ENCODE measurements at regions not wholly inside any gene's neighbourhood (a gene's known extent, or its start where the extent isn't known, plus 50 kb on each side); places are given as distances from the start of the nearest gene placed in this dataset.

DNA sequence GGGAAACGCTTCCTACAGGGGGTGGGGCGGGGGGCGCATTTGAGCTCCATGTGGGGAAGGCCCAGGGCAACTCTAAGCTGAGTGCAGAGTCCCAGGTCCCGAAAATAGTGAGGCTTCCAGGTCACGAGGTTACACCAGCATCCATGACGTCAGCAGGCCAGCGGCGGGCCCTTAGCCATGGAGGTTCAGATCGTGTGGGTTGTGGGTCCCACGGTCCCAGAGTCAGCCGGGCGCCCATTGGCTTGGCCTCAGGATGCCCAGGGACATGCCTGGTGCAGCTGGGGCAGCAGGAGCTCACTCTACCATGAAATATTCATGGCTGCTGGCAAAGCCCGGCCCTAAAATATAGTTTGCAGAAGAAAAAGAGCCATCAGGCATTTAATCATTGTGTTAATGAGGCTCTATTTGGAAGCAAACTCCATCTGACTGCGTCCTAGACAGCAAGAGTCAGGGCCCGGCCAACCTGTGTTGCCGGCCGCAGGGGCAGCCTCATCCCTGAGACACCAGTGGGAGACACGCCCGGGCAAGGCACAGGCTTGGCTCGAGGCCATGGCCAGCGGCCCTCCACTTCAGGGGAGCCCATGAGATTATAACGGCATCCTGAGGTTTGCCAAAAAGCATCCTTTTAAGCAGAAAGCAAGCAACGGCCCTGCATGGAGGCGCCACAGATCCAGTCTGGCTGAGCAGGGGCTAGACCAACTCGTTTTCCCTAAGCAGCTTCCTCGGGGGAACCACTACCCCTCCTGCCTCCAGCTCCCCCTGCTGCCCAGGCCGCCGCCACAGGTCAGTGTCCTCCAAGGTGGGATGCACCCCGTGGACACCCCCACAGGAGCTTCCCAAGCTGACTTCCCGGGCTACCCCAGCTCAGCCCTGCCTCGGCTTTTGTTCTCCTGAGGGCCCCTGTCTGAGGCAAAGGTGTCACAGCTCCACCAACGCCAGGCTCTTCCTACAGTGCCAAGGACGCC lies 108.9 kb upstream of the PPP1R26 start:
- no peak for DNase-seq
- Mint-ChIP-seq H3K27me3 (peaks cover 14% of the 10 kb centered on the region), H3K4me3 (no peak overlapping the region), H3K27ac (no peak overlapping the region), H3K36me3 (ENCODE audit: low read depth) (no peaks in the 10 kb centered on the region), H3K4me1 (no peaks in the 10 kb centered on the region)
- no peaks in the 10 kb centered on the region for H3K9me3 ChIP-seq (ENCODE audit: control insufficient read depth, low read length, poor library complexity, severe bottlenecking)
- ATAC-seq, result no peak

DNA sequence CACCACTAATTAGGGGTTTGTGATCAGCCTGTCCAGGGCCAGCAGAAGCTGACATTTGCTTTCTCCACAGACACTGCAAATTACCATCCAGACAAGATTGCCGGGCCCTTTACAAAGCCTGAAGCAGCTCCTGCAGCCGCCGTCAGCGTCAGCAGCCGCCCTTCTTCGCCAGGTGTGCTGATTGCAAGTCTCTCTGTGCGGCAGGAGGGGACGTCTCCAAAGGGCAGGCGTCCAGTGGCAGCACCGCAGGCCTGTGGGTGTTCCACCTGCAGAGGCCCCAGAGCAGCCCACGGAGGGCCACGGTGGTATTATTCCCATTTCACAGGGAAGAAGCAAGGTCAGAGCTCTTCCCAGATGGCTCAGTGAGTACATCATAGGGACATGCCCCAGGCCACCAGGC lies 108.0 kb upstream of the PPP1R26 start:
- no peak for ATAC-seq

DNA sequence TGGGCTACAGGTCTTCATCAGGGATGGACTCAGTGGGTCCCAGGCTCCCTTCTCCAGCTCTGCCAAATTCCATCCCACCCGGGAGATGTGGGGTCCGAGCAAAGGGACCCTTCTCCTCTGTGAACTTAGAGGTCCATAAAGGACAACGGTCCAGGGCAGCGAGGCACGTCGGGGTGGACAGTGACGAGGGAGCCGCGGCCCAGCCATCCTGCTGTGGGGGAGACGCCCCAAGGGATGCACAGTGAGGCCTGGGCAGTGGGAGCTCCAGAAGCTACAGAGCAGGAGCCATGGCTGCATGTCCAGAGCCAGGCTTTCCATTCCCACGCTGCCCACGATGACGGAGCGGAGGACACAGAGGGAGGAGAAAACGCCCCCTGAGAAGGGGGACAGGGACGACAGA lies 107.5 kb upstream of the PPP1R26 start:
- Mint-ChIP-seq H3K4me1 (no peaks in the 10 kb centered on the region), H3K4me3 (no peak overlapping the region), H3K27ac (no peak overlapping the region), H3K36me3 (ENCODE audit: low read depth) (no peaks in the 10 kb centered on the region), H3K27me3 (peaks cover 19% of the 10 kb centered on the region)
- ATAC-seq, result no peak
- DNase-seq, result no peak
- H3K9me3 ChIP-seq (ENCODE audit: control insufficient read depth, low read length, poor library complexity, severe bottlenecking), result no peaks in the 10 kb centered on the region

More for the DNA sequence above, 108.0 kb upstream of the PPP1R26 start:
- no peaks in the 10 kb centered on the region for H3K4me1 Mint-ChIP-seq
- DNase-seq, result no peak
- H3K27ac Mint-ChIP-seq, result no peak overlapping the region
- no peaks in the 10 kb centered on the region for H3K36me3 Mint-ChIP-seq (ENCODE audit: low read depth)
- H3K4me3 Mint-ChIP-seq, result no peak overlapping the region
- H3K27me3 Mint-ChIP-seq, result peaks cover 19% of the 10 kb centered on the region
- no peaks in the 10 kb centered on the region for H3K9me3 ChIP-seq (ENCODE audit: control insufficient read depth, low read length, poor library complexity, severe bottlenecking)

GRCh38 chr9:135372501-135373008 lies 107.0 kb upstream of the PPP1R26 start:
- no peak overlapping the region for H3K4me3 Mint-ChIP-seq
- H3K27me3 Mint-ChIP-seq, result peaks cover 19% of the 10 kb centered on the region
- H3K27ac Mint-ChIP-seq, result no peak overlapping the region
- H3K9me3 ChIP-seq (ENCODE audit: control insufficient read depth, low read length, poor library complexity, severe bottlenecking), result no peaks in the 10 kb centered on the region
- no peak for DNase-seq
- H3K36me3 Mint-ChIP-seq (ENCODE audit: low read depth), result no peaks in the 10 kb centered on the region
- no peaks in the 10 kb centered on the region for H3K4me1 Mint-ChIP-seq
- no peak for ATAC-seq

DNA sequence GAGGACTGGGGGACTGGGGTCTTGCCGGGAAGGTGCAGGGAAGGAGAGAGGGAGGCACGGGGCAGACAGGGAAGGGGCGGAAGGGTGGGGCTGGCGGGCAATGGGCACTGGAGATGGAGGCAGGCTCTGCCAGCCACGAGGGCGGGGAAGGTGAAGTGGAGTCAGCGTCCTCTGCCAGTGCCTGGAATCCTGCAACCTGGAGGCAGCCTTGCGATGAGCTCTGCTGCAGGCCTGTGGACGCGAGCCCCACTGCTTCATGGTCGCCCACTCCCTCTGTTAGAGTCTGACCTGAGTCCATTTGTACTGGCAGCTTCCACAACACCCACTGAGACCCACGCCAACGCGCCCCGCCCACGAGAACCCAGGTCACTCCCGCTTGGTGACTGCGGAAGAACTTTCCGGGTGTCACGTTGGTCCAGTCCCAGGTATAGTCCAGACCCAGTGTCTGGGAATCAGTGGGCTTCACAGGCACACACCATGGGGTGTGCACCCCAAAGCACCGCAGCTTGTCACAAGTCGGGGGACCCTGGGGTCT lies 106.4 kb upstream of the PPP1R26 start:
- Mint-ChIP-seq H3K27me3 (peaks cover 19% of the 10 kb centered on the region), H3K27ac (no peak overlapping the region), H3K4me3 (no peak overlapping the region), H3K4me1 (no peaks in the 10 kb centered on the region), H3K36me3 (ENCODE audit: low read depth) (no peaks in the 10 kb centered on the region)
- no peaks in the 10 kb centered on the region for H3K9me3 ChIP-seq (ENCODE audit: control insufficient read depth, low read length, poor library complexity, severe bottlenecking)
- no peak for DNase-seq
- no peak for ATAC-seq

- ATAC-seq (no peak), DNase-seq (no peak)
- H3K27ac Mint-ChIP-seq, result no peak overlapping the region
- H3K4me3 Mint-ChIP-seq, result no peak overlapping the region
- peaks cover 19% of the 10 kb centered on the region for H3K27me3 Mint-ChIP-seq
- no peaks in the 10 kb centered on the region for H3K9me3 ChIP-seq (ENCODE audit: control insufficient read depth, low read length, poor library complexity, severe bottlenecking)
- H3K4me1 Mint-ChIP-seq, result no peaks in the 10 kb centered on the region
- H3K36me3 Mint-ChIP-seq (ENCODE audit: low read depth), result no peaks in the 10 kb centered on the region
Observed at GRCh38 chr9:135373820-135374219, 105.8 kb upstream of the PPP1R26 start.

DNA sequence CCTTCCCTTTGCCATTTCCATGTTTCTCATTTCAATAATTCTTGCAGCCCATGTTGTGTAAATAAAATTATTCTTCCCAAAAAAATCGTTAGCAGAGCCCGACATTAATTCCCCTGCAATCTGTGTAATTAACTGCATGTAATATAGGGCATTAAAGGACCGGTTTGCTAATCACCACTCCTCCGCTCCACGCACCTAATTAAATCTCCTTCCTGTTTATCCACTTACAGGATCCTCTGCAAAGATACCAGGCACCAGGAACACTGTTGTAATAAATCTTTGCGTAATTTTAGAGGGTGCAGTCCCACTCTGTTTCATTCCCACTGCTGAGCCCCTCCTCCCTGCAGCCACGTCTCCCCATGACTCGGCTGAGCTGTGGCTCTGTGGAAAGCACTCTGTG lies 105.0 kb upstream of the PPP1R26 start:
- DNase-seq, result no peak
- Mint-ChIP-seq H3K27ac (no peak overlapping the region), H3K4me1 (no peaks in the 10 kb centered on the region), H3K4me3 (no peak overlapping the region), H3K27me3 (peaks cover 19% of the 10 kb centered on the region), H3K36me3 (ENCODE audit: low read depth) (no peaks in the 10 kb centered on the region)
- no peaks in the 10 kb centered on the region for H3K9me3 ChIP-seq (ENCODE audit: control insufficient read depth, low read length, poor library complexity, severe bottlenecking)
- no peak for ATAC-seq

DNA sequence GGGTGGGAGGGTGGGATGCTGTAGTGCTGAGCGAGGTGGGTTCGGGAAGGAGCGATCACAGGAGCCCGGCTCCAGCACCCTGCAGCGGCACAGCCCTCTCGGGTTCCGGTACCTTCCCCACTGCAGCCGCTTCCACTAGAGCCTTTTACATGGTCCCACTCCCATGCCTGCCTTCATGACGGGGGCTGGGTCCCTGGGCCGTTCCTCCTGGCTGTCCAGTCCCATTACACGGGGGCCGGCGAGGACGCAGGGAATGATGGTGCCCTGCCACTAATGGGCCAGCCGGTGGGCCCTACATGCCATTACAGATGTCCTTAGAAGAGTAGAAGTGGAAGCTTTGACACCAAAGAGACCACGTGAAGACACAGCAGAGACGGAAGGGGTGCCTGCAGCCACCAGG lies 104.6 kb upstream of the PPP1R26 start:
- H3K9me3 ChIP-seq (ENCODE audit: control insufficient read depth, low read length, poor library complexity, severe bottlenecking), result no peaks in the 10 kb centered on the region
- no peak for ATAC-seq
- H3K27ac Mint-ChIP-seq, result no peak overlapping the region
- no peaks in the 10 kb centered on the region for H3K4me1 Mint-ChIP-seq
- H3K27me3 Mint-ChIP-seq, result peaks cover 19% of the 10 kb centered on the region
- H3K4me3 Mint-ChIP-seq, result no peak overlapping the region
- H3K36me3 Mint-ChIP-seq (ENCODE audit: low read depth), result no peaks in the 10 kb centered on the region
- DNase-seq, result no peak

DNA sequence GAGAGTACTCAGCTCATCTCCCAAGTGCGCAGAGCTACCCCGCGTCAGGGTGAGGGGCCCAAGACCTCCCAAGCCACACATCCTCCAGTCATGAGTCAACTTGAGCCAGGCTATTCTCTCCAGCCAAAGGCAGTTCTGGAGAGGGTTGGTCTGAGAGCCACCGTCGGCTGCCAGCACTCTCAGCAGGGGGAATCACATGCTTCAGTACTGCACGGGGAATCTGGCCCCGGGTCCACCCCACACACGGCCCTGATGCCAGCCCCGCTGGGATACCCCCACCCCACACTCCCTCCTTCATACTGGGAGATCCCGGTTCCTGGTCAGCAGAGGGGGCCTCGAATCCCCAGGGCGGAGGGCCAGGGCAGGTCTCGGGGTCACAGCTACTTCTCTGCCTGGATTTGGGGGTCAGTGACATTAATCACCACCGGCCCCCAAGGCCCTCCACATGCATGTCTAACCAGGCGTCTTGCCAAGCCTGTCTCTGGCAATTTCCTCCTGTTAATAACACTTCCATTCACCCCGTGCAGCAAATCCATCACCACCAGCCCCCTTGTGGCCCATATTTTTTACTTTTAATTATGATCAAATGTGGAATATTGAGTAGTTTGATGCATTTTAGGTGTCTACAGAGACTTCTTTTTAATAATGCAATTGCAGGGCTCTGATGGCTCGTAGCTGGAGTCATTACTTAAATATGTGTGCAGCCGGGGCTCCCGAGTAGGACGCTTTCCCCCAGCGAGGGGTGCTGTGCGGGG lies 102.9 kb upstream of the PPP1R26 start:
- peaks cover 19% of the 10 kb centered on the region for H3K27me3 Mint-ChIP-seq
- no peak overlapping the region for H3K4me3 Mint-ChIP-seq
- no peaks in the 10 kb centered on the region for H3K4me1 Mint-ChIP-seq
- ATAC-seq (no peak), DNase-seq (no peak)
- no peaks in the 10 kb centered on the region for H3K36me3 Mint-ChIP-seq (ENCODE audit: low read depth)
- H3K9me3 ChIP-seq (ENCODE audit: control insufficient read depth, low read length, poor library complexity, severe bottlenecking), result no peaks in the 10 kb centered on the region
- no peak overlapping the region for H3K27ac Mint-ChIP-seq

DNA sequence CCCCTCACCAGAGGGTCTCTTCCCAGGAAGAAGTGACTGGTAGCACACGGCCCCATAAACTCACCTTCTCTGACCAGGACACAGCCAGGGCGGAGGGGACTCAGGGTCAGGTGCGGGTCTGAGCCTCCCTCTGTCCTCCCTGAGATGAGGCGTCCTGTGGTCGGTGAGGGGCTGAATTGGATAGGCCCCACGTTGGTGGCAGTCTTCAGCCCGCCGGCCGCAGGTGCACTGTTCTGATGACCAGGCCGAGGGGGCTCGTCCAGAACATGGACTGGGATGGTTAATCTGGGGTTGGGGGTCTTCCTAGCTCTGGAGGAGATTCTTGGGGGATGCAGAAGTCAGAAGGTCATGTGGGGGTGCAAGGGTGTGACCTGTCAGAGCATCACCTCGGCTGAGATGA lies 102.2 kb upstream of the PPP1R26 start:
- ATAC-seq (no peak), DNase-seq (no peak)
- H3K27ac Mint-ChIP-seq, result no peak overlapping the region
- no peaks in the 10 kb centered on the region for H3K9me3 ChIP-seq (ENCODE audit: control insufficient read depth, low read length, poor library complexity, severe bottlenecking)
- H3K36me3 Mint-ChIP-seq (ENCODE audit: low read depth), result no peaks in the 10 kb centered on the region
- H3K4me1 Mint-ChIP-seq, result no peaks in the 10 kb centered on the region
- no peak overlapping the region for H3K4me3 Mint-ChIP-seq
- peaks cover 23% of the 10 kb centered on the region for H3K27me3 Mint-ChIP-seq

GRCh38 chr9:135378751-135379150 lies 100.8 kb upstream of the PPP1R26 start:
- H3K36me3 Mint-ChIP-seq (ENCODE audit: low read depth), result no peaks in the 10 kb centered on the region
- H3K27ac Mint-ChIP-seq, result no peak overlapping the region
- peaks cover 37% of the 10 kb centered on the region for H3K27me3 Mint-ChIP-seq
- H3K4me1 Mint-ChIP-seq, result no peaks in the 10 kb centered on the region
- no peaks in the 10 kb centered on the region for H3K9me3 ChIP-seq (ENCODE audit: control insufficient read depth, low read length, poor library complexity, severe bottlenecking)
- H3K4me3 Mint-ChIP-seq, result no peak overlapping the region
- no peak for ATAC-seq
- DNase-seq, result no peak

GRCh38 chr9:135379540-135380267 lies 99.9 kb upstream of the PPP1R26 start:
- H3K4me3 Mint-ChIP-seq, result no peak overlapping the region
- H3K27me3 Mint-ChIP-seq, result peaks cover 32% of the 10 kb centered on the region
- no peaks in the 10 kb centered on the region for H3K4me1 Mint-ChIP-seq
- H3K27ac Mint-ChIP-seq, result no peak overlapping the region
- DNase-seq, result no peak
- H3K9me3 ChIP-seq (ENCODE audit: control insufficient read depth, low read length, poor library complexity, severe bottlenecking), result no peaks in the 10 kb centered on the region
- no peak for ATAC-seq
- H3K36me3 Mint-ChIP-seq (ENCODE audit: low read depth), result no peaks in the 10 kb centered on the region

Data from T-helper 17 cell (primary cell).